NCI-H226 (cell line): ENCODE measurements at regions not wholly inside any gene's neighbourhood (a gene's known extent, or its start where the extent isn't known, plus 50 kb on each side); places are given as distances from the start of the nearest gene placed in this dataset.
A peak's percentile ranks its signal among the peaks of the same experiment; 100 is the strongest.
"Not testable (repeated sequence)": the region's sequence is repeated elsewhere in the genome, so short reads cannot be mapped to it uniquely, and the experiment has no call there.

Experiments used
- DNase-seq: peaks from one replicate; pipeline ENCODE4 v3.0.0-alpha.2; 2015

DNA sequence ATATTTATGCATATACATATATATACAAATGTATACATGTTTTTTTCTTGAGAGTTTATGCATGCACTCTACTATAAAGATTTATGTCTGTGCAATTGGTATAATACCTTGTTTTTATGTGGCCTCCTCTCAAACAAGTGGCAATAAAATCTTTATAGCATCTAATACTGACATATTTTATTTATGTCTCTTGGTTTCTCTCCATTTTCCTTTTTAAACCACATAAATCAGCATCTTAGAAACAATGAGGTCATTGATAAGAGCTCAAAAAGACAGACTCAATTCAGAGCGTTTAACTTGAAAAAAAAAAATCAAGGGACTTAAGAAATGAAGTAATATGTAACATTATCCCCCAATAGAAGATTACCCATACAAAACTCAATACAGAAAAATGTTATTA is 1442.2 kb upstream of the ALCAM start:
- no peak for DNase-seq

DNA sequence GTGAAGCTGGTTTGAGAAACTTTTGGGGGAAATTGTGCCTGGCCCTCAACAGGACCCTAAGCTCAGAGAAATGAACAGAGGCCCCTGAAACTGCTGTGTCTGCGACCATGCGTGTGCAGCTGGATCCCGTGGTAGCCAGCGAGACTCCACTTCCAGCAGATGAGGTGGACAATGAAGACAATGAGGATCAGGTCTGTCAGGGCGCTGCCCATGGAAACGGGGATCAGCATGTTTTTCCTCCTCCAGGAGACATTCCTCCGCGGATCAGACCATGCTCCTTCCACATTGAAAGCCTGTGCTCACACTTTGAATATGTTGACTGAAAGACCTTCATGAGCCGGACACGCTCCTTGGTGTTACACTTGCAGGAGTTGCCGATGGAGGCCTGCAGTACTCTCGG is 1439.8 kb upstream of the ALCAM start:
- no peak for DNase-seq

DNA sequence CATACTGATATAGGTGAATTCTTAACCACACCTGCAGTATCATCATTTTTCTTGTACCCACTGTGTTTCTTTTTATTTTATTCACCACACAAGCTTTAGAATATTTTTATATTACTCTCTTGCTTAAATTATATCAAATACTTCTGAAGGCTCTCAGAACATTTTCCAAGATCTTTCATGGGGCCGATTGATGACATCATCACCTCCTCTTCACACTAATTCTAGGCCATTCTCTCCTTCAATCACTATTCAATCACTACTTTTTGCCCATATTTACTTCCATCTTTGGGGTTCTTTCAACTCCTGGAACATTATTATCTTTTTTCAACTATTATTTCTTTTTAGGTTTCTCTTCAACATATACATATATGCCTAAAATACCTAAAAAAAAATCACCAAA is 1438.8 kb upstream of the ALCAM start:
- no peak for DNase-seq

DNA sequence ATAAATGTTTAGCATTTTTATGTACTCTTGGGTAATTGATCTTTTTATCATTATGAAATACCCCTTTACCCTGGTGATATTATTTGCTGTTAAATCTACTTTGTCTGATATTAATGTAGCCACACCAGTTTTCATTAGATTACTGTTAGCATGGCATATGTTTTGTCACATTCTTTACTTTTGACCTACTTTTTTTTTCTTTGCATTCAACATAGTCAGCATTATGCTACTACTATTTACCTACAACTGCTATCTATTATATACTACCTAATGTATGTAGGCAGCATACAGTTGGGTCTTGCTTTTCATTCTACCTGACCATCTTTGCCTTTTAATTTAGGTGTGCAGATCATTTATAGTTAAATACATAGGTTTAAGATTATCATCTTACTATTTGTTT is 1429.6 kb upstream of the ALCAM start:
- DNase-seq: no peak

DNA sequence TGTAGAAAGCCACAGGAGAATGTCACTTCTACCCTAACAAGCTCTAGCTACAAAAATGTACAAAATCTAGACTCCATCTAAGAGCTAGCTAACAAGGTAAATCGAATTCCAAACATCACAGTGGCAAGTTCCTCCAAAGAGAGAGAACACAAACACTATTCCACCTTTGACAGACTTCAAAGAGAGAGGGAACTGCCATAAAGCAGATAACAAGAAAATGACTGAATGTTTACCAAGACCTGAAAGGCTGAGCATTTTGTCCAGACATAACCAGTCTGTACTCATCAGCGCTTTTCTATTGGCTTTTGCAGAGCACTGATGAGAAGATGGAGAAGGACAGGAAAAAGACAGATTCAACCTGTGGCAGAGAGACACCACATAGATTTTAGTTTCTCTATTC is 1419.6 kb upstream of the ALCAM start:
- no peak for DNase-seq

DNA sequence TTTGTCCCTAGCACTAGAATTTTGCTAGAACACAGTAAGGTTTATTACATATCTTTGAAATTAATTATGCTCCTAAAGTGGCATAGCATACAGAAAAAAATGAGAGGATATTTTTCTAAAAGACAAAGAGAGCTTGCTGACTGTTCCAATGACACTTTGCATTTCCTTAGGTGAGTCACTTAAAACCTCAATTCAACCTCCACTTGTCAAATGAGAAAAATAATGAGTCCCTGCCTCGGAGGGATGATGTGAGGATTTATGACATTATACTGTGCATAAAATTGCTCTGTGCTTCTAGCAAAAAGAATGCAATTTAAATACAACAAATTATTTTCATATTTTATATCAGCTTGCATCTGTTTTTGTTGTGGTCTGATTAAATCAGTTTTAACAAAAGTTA is 1417.0 kb upstream of the ALCAM start:
- DNase-seq: no peak

DNA sequence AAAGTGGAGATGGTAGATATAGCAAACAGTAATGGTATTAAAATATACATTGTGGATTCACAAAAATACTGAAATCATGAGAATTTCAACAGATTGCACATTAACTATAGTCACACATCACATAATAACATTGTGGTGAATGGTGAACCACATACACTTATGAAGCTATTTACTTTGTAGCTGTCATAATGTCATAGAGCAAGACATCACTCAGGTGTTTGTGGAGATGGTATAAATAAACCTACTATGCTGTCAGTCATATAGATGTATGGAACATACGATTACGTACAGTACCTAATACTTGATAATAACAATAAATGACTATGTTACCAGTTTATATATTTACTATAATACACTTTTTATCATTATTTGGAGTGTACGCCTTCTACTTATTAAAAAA is 1416.0 kb upstream of the ALCAM start:
- no peak for DNase-seq

DNA sequence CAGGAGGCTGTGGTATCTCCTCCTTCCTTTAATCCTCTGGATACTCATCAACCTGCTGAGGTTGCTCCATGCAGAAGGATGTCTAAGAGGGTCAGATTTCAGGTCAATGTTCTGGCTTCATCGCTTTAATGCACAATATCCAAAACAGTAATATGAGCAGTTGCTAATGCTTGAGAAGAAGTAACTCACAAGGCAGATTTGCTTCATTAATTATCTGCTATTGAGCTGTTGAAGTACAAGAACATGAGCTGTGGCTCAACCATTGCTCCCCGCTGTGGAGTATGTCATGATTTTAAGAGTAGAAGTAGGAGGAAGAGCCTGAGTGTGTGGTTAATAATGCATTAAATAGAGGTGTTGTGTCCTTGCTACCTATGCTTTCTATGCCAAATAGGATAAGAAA is 1412.9 kb upstream of the ALCAM start:
- DNase-seq: no peak

DNA sequence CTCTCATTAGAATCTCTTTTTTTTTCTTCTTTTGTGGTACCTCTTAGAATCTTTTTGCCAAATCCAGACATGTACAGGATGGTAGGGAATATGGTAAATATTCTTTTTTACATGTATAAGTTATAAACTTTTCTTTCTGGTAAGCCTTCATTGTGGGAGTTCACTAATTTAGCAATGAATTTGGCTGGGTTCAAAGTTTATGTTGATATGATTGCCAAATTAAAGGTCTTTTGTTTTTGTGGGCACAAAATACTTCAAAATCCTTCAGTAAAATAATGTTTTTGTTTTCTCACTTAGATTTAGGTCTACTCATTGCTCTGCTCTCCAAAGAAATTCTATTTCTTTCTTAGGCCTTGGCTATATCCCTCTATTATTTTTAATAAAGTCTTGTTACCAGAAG is 1405.9 kb upstream of the ALCAM start:
- DNase-seq: no peak

DNA sequence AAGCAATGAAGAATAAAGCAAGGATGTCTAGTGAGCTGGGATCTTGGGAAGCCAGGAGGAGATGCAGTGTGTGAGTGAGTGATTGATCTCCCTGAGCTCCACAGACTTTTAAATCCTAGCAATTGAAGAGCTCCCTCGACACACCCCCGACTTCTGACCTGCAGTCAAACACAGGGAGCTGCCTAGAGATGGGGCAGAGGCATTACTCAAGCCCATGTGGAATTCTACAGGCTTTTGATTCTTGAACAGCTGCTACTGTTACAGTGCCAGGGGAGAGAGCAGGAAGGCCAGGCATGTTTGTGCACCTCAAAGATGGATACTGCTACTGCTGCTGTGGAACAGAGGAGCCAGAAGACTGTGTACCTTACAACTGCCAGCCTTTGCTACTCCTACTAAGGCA is 1403.1 kb upstream of the ALCAM start:
- DNase-seq: no peak

DNA sequence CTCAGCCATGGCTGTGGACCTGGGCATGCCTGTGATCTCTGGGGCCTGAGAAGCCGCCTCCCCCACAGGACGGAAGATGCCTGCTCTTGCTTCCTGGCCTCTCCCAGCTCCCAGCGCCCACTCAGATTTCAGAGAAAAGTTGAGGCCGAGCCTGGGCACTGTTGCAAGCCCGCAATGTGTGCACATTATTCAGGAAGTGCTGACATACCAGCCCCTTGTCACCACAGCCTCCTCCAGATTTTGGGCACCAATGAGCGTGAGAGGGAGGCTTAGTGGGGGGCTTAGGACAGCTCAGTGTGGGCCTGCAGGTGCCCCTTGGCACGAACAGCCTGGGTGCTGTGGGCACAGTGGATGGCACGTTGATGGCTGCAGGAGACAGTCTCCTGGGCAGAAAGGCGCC is 1400.9 kb upstream of the ALCAM start:
- no peak for DNase-seq

DNA sequence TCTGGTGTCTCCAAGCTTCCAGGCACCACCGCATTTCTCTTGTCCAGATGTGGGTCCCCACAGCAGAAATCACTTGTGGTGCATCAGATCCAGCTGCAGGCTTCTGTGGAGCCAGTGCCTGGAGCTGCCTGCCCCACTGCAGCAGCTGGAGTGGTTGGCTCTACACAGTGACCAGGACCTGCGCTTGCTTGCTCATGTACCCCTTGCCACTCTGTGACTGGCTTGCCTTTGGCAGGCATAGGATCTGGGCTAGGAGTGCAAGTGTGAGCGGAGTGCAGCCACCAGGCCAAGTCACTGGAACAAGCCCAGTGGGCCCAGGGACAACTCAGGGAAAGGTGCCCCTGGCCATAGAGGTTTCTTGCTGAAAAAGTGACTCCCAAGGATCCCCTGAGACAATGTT is 1400.0 kb upstream of the ALCAM start:
- DNase-seq: no peak

DNA sequence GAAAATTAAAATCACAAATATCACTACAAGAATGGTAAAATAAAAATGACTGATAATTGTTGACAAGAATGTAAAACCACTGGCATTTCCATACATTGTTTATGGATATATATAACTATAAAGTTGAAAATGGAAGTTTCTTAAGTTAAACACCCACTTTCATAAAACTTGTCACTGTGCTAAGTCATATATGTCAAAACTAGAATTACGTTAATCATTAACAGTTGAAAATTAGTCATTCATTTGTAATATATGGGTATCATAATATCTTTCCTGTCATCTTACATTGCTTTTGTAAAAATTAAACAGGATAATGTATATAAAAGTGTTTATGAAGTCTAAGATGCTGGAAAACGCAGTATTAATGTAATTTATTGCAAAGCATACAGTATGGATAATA is 1398.6 kb upstream of the ALCAM start:
- DNase-seq: no peak

DNA sequence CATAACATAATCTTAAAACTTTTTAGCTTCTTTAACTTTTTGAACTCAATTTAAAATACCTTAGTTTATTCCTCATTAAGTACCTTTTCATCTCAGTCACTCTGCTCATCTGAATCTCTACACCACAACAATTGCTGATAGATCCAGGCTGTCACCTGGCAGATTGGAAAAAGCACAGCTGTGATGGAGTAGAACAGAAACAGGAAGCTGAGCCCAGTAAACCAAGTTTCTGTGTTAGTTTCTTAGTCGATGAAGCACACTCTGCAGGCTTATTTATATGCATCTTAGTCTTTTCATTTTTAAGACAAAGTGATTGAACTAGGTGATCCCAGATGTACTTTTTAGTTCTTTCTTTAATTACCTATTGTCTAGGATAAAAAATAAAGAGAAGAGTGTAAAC is 1398.0 kb upstream of the ALCAM start:
- DNase-seq: no peak

DNA sequence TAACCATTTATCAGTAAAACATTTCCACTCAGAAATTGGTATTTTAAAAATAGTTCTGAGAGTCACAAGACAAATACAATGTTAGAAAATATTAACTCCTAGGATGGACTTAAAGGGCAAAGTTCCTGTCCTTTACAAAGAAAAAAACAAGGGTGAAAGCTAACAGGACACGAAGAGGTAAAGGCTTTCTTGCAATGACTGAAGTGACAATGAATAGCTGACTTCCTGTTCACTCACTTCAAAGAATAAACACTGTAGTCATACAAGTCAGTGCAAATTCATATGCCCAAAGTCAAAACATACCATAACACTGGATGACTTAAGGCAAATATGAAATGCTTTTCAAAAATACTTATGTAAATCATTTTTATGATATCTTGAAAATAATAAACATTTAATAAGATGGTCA is 1389.8 kb upstream of the ALCAM start:
- no peak for DNase-seq

DNA sequence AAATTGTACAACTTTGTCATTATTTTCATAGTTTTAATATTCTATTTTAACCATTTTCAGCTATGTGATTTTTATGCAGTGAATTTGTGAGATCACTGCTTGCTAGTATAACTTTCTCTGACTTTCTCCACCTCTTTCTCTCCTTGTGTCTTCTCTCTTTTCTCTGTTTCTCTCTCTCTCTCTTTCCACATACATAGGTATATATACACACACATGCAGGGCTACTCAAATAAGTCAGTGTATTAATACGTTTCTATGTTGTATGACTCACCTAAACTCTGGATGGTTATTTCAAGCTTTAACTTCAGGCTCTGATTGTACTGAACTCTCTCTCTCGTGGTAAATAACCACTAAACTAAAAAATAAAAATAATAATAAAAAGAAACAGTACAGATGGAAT is 1389.3 kb upstream of the ALCAM start:
- DNase-seq: no peak

DNA sequence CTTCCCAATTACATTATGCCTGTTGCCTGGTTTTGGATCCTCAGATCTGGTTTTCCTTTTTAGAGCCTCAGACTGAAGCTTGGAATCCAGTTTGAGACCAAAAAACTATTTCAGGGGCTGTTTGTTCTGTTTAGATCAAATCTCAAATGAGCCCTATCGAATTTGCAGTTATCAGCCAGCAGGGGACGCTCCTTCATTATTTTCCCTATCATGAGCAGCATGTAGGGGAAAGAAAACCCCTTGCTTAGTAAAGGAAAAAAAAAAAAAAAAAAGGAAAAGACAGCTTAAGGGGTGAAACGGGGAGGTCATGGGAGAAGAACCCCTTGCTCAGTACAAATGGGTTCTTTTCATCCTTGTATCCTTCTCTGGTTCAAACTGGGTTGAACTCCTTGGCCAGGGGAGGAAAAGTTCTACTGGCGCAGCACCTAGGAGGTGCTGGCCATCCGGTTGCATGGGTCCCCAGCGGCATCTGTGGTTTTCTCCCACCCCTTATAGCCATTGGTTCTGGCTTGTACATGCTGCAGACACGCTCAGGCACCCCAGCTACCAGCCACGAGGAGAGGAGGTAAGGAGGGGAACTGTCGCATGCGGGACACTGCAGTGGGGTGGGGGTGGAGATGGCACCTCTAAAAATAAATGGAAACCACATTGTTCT is 1375.1 kb upstream of the ALCAM start:
- DNase-seq: peak; percentile 9

DNA sequence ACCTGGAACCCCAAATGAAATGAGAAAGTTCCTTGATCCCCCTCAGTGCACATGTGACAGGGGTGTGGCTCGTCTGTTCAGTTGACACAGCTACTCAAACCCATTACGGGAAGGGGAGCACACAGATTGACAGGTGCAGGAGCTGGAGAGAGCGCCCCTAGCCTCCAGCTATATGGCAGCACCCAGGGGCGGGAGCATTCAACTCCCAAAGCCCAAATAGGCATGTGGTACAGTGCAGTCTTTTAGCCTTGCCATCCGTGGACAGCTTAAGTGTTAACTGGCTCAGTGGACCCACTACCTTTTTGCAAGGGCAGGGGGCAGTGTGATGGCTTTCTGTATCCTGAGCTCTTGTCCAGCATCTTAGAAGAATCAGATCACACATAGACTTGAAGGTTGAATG is 1374.2 kb upstream of the ALCAM start:
- DNase-seq: no peak

DNA sequence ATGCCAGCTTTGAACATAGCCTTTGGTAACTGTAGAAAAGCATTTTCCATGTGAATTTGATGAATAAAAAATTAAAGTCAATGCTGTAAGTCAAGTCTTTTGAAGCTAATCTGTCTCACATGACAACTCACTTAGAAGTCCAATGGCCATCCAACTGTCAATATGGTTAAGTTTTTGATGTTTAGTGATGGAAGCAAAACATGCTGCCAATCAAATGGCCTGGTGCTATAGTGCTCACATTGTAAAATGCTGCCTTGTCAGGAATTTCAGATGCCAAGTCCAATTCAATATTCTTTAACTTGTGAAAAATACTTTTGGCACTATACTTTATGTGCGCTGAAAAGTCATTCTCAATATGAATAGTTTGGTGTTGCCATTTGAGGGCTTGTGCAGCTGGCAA is 1361.8 kb upstream of the ALCAM start:
- DNase-seq: no peak

DNA sequence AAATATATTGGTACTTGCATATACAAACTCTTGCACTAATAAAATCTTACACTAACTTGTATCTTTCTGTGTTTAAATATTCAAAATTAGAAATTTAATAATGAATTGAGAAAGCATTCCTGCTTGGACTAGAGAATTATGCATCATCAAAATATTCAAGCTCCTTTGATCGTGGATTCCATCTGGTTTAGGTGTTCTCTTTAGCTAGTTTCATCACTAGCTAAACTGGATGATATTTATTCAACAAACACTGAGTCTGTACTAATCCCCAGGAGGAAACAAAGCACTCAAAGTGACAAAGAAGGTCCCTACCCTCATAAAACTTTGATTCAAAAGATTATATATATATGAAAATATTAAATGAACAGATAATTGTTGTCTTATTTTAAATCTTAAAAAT is 1360.9 kb upstream of the ALCAM start:
- DNase-seq: peak; percentile 54

DNA sequence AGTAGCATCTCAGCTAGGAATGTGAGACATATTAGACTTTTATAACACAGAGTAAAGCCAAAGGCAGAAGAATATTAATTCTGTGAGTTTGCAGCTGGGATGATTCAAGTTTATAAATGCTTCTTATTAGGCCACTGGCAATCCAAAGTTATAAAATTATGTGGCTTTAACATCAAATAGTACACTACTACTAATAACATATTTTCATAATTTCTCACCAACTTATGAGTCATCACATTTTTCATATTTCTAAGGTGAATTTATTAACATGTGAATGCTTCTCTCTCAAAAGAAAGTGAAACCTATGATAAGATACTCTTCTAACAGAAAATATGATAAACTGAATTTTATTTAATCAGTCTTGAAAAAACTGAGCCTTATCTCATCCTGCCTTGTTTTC is 1348.2 kb upstream of the ALCAM start:
- DNase-seq: peak; percentile 51

DNA sequence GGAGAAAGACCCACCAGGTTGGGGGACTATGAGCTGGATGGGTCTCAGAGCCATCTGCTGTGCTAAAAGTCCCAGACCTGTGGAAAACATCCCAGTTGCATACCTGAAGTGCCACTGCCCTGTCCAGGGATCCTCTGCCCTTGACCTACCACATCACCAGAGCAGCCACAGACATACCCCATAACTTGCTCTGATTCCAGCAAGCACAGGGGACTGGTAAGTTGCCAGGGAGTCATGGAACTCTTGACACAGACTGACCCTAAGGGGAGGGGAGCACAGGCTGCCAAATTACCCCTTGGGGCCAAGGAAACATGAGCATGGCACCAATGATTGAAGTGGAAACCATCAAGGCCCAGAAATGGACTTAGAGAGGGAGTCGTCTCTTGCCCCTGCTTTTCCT is 1335.1 kb upstream of the ALCAM start:
- no peak for DNase-seq

DNA sequence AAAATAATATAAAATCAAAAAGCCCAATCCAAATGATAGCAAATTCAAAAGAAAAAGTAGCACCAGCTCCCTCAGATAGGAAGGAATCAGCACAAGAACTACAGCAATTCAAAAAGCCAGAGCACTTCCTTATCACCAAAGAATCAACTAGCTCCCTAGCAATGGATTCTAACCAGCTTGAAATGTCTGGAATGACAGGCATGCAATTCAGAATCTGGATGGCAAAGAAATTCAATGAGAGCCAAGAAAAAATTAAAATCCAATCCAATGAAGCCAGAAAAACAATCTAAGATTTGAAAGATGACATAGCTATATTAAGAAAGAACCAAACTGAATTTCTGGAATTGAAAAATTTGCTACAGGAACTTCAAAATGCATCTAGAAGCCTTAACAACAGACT is 1334.4 kb upstream of the ALCAM start:
- DNase-seq: peak; percentile 84

DNA sequence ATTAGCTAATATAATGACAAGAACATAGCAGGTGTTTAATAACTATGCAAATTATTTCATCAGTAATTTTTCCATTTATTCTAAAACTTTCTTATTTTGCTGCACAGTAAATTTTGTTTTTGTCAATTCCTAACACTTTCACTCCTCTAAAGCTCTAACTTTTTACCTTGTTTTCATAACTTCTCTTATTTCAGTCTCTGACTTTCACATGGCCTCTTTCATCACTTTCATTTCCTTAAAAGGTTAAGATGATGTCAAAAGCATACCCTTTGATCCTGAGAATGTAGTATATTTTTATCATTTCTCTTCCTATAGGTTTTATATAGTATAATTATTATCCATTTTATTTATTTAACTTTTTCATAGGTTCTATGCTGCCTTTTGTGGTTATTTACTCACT is 1325.8 kb upstream of the ALCAM start:
- DNase-seq: no peak

DNA sequence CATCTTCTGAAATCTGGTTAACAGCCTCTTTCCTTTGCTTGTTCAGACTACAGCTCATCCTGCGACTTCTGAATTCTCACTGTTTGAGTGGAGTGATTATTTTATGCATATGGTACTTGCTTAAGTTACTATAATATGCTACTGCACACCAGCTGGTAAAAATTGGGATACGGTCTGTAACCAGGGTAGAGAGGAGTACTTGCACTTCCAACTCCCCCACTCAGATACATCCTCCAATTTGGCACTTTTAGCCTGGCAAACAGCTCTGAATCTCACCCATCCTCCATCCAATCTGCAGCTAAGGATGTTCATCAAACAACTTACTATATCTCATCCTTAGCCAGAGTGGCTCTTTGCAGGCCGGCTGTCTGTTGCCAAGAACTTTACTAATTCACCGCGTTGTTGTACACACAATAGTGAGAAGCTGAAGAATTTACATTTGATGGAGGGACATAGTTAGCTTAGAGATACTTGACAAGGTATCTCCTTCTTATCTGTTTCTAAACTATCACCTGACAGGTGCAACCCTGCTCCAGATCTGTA is 1323.6 kb upstream of the ALCAM start:
- DNase-seq: not testable (repeated sequence)

DNA sequence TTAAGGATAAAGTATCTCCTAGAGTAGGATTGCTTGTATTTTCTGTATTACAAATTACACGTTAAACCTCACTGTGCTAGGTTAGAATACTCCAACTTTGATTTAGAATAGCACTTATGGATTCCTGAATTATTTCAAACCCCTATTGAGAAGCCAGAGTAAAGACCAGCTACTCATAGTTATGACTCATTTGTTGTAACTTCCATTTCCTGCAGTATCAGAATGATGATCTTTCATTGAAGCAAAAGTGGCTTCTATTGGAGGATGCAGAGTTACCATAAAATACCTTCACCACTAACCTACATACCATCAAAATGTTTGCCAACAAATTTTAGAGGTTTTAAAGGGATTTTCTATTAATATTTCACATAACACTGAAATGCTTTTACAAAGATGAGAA is 1322.7 kb upstream of the ALCAM start:
- DNase-seq: peak; percentile 27
